GM03348 (cell line): ENCODE measurements at regions not wholly inside any gene's neighbourhood (a gene's known extent, or its start where the extent isn't known, plus 50 kb on each side); places are given as distances from the start of the nearest gene placed in this dataset.

Experiments
- DNase-seq: peaks from one replicate; pipeline ENCODE4 v3.0.0; 2012; ENCODE audit warnings: low spot score

DNA sequence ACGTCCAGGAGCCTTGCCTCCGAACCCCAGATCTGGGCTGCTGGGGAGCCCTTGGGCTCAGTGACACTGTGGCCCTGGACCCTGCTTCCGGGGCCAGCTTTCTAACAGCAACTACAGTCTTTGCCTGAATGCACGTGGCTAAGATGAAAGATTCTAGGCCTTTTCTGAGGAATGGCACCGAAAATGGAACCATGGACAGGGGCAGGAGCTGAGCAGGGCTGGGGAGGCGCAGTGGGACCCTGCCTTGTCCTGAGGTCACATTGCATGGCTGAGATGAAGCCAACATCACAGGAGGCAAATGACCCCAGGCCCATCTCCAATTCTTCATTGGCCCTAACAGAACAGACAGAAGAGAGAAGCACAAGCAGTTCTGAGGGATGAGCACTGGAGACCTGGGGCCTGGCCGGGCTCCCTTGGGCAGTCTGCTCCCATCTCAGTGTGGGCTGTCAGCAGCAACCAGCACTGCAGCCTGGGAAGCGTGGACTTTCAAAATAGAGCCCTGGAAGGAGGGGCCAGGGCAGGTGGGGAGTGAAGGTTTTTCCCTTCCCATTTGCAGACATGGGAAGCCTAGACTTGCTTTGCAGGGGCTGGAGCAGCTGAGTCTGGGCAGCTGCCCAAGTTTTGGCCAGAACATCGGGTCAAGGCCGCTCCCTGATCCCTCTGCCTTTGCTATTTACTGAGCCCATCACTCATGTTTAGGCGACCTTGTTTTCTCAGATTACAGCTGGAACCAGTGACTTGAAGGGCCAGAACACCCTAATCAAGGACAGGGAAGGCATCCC lies 114.4 kb upstream of the TCERG1L start:
- no peak for DNase-seq

DNA sequence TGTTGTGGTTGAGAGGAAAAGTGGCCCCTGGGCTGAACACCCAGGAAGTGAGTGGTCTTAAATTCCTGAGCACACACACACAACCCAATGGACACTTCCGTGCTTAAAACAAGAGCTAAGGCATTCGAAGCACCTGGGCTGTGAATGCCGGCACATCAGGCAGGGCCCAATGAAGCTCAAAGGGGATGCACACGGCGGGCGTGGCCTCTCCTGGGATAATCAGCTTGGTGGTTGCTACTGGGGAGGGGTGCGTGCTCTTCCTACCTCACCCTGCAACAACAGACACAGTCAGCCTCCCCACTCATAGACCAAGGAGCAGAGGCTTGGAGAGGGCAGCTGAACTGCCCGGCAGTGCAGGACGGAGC lies 115.0 kb upstream of the TCERG1L start:
- DNase-seq = no peak

DNA sequence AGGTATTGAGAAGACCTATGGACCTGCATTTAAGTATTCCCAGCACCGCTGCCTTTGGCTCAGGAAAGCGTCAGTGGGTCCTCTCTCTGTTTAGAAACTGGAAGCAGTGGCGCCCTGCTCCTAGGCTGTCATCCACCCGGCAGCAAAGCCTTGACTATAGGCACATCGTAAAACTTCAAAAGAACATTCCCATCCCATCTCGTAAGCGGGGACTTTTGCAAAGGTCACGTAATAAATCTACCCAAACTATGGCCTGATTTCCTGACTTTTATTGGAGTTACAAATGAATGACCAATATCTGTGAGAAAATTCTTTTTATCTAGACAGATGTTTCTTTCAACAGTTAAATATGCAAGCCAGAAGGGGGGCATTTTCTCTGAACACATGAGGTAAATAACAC lies 115.8 kb upstream of the TCERG1L start:
- no peak for DNase-seq

DNA sequence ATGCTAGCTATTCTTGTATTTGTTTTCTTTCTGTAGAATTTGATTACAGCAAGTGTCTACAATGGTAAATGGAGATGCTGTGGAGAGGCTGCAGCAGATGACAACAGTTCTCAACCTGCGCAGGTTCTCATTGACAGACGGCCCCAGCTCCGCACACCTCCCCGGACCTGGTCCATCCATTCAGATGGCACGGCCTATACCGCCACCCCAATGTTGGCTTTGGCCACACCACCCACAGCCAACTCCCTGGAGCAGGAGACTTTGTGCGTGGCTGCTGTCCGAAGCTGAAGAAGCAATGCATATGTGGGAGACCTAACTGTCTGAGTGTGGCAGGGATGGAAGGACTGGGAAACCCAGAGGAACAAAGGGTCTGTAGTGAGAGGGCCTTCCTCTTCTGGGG lies 116.4 kb upstream of the TCERG1L start:
- no peak for DNase-seq

DNA sequence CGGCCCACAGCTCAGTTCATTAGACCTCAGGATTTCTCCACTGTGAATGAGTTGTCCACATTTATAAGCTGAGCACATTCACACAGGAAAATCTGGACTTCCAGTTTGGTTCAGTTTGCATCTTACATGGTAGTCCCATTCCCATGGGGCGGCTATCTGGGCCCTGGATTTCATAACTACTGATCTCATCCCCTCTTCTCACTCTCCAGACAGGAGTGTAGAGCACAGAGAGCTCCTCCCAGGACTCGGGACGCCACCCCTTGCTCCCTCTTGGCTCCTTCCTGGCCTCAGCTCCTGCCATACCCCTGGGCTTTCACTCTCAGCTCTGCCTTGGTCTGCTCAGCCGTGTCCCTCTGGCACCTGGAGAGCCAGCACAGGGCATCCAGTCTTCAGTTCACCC lies 117.6 kb upstream of the TCERG1L start:
- no peak for DNase-seq

DNA sequence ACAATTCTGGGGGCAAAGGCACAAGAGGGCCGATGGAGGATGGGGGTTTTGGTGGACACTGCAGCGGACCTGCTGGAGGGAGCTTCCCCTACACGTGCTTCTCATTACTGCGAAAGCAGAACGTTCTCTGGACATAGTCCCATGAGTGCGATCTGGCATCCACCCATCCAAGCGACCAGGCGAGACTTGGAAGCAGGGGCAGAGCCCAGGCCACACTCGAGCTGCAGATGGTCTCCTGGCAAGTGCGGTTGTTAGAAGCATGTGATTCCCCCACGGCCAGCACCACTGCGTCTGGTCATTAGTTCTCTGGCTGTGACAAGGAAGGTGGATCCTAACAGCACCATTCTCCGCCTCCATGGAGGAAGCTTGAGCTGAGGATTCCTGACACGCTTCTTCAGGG lies 118.4 kb upstream of the TCERG1L start:
- no peak for DNase-seq

DNA sequence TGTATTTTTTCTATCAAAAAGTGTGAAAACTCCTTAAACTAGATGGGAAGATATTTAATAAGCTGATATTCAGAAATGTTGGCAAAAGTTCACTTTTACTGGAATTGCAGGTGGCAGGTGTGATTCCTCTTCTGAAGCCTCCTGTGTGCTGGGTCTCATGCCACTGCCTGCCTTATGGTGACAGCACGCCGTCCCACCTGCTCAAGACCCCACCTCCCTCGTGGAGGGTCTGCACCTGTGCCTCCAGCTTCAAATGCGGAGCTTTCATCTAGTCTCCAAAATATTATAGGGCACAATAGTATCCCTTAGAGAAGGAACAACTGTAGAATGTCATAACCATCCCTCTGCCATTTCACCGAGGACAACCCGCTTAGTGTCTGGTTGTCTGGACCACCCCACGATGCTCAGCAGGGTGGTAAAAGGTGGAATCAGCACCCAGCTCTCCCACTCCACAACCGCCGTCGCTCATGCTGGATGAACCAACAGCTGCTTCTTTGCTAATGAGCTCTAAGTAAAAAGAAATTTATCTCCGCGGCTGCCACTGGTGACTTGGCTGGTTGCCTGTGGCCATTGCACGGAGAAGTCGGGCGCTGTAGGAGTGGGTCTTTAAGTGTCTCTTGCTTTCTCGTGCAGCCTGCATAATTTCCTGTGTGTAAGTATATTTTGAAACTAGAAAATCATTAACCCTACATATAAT lies 119.3 kb upstream of the TCERG1L start:
- DNase-seq = no peak

DNA sequence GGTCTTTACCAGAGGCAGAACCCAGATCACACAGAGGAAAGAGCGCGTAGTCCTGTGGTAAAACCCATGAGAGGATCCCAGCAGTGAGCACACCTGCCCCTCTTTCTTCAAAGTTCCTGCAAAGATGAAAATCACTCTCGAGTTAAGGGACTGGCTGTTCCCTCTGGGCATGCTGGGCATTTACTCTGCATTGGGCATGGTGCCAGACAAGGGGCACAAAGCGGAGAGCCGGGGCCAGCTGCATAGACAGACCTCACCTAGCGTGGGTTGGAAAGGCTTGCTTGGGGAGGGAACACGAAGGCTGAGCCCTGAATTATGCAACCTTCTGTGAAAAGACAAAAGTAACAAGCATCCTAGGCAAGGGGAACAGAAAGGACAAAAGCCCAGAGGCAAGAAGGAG lies 120.0 kb upstream of the TCERG1L start:
- no peak for DNase-seq

DNA sequence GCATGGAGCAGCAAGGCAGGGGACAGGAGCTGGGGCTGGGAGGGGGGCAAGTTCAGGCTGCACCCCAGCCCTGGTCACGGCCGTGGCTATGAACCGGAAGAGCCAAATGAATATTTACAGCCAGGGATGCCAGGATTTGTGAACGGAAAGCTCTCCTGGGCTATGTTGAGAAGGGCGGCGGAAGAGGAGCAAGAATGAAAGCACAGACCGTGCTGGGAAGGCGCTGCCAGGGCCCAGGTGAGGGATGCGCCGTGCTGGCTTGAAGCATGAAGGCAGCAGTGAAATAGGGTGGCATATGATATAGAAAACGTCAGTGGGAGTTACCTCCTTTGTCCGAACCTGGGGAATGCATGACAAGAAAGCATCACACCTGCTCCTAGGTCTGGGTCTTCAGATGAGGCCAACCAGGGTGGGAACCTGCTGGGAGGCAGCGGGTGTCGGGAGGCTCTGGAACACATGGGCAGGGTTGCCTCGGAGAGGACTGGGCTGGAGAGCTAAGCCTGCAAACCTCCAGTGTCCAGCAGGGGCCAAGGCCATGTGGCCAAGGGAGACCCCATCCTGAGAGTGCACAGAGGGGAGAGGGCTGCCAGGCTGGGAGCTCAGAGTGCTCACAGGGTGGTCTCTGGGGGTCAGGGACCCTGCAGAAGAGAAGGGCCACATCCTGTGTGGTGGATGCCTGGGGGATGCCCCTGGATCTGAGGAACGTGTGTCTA lies 120.6 kb upstream of the TCERG1L start:
- DNase-seq = no peak

DNA sequence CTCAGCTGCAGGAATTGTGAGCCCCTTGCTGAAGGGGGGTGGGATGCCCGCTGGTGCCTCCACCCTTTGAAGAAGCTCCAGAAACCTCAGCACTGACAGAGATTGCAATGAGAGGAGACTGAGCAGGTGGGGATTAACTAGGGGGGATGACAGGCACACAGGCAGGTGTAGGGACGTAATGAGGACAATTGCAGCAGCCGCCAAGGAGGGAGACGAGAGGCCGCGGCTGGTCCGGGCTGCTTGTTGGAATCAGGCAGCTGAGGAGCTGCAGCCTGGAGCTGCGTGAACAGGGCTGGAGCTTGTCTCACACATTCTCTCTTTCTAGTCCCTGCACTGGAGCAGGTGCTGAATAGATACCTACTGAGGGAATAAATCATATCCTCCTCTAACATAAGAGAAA lies 122.0 kb upstream of the TCERG1L start:
- DNase-seq = no peak

DNA sequence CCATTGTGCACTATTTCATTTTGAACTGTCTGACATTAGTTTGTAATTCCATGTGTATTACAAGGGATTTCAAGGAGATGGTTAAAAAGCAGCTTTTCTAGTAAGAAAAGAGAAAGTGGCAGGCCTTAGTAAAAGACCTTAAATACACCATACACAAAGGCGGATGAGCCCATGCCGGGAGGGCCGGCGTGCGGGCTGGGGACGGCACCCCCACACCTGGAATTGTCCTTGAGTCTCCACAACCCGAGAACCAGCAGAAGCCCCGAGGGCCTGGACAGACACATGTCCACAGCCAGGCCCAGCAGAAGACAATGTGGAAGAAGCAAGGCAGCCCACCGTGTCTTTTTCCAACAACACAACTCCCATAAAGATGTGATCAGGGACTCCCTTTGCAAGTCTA lies 123.7 kb upstream of the TCERG1L start:
- no peak for DNase-seq

DNA sequence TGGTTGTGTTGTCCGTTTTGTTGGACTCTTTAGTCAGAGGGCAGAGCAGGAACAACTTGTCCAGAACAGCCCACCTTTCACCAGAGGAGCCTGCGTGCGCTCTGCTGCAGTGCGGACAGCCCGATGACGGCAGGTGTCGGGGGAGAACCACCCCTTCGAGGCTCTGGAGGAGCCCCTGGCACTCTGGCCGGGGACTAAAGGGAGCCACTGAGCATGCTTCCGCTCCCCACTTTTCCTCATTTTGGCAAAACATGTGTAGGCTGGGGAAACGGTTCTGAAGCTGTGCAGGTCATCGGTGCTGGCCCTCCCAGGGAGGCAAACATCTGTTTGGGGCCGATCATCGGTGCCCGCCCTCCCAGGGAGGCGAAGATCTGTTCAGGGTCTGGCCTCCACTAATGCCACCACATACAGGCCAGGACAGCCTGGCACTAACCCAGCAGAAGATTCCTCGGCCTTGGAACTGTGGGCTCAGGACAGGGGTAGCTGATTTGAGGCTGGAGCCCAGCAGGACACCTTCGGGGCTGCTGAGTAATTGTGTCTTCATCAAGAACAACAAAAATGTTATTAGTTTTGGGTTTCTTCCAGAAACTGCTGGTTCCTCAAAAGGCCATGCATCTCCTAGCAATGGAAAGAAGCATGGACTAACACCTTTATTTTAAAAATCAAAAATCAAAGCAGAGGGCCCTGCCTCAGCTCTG lies 124.4 kb upstream of the TCERG1L start:
- no peak for DNase-seq

DNA sequence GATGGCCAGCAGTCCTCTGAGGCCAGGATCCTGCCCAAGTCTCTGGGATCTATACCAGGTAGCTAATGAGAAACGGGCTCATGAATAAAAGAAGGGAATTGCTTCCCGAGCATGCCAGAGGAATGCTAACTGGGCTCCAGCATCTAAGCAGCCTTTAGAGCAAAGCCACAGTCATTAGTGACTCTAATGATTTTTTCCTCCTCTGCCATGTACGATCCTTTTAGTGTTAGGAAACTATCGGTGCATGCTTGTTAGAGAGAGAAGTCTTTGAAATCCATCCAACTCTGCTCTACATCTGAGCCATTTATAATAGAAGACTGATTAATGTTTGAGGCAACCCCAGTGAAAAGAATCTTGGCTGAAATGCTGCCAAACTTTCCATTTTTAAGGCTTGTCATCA lies 124.9 kb upstream of the TCERG1L start:
- no peak for DNase-seq

DNA sequence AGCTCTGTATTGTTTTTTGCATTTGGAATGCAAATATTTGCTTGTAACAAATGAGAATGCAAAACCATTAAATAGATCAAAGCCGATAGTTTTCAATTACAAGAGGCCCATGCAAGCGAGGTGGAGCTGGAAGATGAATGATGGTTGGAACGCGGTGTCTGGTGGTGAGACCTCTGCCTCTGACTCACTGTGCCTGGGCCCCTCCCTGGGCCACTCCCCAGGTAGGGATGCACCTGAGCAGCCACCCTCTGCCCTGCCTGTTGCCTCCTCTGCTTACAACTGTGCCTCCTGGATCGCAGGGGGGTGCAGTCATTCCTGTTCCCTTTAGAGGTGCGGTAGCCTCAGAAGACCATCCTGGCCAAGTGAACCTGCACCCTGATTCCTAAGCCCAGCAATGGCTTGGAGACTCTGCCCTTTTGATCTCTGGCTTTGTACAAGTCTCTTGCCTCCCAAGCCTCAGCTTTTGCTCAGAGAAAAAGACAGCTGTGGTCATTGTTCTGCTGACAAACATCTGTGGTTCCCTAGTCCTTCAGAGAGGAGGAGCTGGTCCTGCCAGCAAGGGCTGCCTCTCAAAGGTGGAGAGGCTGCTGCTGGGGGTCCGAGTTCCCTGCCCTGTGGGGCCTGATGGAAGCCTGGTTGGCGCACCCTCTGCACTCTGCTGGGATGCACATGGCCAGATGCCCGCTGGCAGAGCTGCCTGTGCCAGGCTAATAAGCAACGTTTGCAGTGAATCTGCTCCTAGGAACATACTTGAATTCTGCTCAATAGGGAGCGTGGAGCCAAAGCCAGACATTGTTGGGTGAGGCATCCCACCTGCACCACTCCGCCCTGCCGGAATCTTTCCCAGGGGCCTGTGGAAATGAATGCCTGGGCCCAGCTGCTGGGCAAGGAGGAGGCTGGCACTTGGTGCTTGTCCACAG lies 126.3 kb upstream of the TCERG1L start:
- DNase-seq = no peak

DNA sequence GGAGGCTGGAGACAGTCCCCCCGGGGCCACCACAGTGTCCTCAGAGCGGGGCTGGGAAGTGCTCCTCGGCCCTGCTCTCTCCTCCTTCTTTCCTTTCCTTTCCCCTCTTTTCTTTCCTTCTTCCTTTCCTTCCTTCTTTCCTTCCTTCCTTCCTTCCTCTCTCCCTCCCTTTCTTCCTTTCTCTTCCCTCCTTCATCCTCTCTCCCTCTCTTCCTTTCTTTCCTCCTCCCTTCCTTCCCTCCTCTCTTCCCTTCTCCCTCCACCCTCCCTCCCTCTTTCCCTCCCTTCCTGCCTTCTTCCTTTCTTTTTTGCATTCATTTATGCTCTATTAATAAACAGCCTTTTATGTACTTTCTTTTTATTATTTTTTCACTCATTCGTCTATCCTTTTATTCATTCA lies 127.1 kb upstream of the TCERG1L start:
- no peak for DNase-seq

DNA sequence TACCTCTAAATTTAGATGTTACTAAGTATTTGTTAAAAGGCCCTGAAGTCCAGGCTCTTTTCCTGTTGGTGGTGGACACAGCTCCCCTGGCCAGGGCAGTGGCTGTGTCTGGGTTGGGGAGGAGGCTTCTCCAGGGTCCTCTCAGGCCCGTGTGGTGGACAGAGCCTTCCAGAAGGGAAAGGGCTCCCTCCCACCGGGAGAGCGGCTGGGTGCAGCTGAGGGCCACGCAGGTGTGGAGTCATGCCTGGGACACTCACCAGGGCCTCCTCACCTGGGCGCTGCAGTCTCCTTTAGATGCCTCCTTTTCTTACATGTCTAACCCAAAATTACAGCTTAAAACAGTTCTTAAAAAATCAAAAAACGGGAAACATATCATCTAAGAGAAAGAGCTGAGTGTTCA lies 128.2 kb upstream of the TCERG1L start:
- DNase-seq = no peak

DNA sequence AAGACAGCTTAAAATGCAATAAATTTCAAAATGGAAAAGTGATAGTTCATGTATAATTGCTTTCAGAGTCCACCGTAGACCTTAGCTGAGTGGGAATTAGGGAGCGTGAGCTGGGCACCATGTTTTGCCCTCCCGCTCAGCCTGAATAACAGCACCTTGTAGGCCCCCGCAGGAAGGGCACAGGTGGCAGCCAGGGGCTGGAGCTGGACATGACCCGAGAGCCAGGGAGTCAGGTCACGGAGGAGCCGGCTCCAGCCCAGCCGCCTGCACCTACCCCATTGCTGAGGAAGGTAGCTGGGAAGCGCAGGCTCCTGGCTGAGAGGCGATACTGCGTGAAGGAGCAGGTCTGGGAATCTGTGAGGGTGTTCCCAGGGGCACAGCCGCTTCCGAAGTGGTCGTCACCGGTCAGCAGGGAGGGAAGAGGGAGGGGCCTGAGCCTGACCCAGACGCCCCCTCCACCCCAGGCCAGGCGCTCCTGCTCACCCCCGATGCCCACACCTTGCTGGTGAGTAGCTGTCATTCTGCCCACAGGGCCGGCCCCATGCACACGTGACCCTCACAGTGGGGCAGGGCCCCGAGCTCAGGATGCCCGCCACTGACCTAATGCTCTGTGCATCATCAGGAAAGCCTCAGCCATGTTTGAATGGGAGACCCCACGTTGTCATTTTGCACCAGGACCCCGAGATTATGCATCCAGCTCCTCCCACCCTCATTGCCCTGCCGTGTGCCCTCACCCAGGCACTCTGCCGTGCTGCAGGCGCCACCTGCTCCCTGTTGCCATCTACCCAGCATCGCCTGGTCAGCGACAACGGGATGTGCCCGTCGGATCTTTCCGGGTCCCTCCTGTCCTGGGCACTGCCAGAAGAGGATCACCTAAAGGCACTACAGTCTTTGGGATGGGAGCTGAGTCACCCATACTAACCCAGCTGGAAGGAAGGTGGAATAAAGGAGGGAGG lies 129.2 kb upstream of the TCERG1L start:
- no peak for DNase-seq

DNA sequence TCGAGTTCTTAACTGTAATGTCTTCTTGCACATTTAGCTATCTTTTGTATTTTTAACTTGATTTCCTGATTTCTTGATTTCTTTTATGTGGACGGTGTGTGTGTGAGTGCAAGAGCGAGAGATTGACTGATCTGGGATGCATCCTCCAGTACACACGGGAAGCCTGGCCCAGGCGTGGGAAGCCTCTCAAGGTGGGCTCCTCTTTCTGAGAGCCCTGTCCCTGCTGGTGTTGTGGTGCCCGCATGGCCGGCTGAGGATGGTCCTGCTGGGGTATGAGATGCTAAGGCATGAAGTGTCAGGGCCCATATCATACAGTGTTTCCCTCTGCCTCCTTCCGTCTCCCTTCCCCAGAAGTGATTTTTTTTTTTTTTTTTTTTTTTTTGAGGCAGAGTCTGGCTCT lies 130.8 kb upstream of the TCERG1L start:
- no peak for DNase-seq

DNA sequence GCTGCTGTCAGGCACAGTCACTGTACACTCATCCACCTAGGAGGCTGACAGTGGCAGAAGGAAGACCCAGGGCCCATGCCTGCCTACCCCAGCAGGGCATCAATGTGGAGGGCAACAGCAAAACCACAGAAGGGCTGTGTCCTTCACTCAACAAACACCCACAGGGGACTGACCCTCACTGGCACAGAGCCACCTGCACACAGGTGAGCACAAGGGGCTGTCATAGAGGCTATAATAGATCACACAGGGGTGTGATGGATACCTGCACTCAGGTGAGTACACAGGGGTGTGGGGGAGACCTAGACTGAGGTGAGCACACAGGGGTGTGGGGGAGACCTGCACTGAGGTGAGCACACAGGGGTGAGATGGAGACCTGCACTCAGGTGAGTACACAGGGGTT lies 132.8 kb upstream of the TCERG1L start:
- no peak for DNase-seq

DNA sequence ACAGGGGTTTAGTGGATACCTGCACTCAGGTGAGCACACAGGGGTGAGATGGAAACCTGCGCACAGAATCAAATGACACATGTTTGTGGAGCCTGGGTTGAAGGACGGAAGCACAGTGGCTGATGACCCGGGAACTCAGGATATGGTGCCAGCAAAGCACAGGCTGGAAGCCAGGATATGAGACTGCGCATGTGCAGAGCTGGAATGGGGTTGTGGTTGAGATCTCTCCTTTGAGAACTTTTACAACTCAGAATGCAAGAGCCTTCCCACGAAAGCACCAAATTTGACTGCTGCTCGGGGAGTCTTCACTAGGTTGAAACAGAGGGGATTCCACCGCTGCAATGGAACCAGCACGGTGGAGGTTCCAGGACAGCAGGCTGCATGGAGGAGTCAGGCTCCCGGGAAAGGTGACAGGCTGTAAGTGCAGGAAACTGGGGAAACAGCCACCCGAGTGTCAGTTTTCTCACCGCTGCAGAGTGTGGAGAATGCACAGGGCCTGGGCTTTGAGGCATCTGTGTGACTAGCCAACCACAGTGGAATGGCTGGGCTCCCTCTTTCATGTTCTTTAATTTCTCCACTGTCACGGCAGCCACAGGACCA lies 133.4 kb upstream of the TCERG1L start:
- DNase-seq = no peak
